IMR-90 (cell line): ENCODE measurements at regions not wholly inside any gene's neighbourhood (a gene's known extent, or its start where the extent isn't known, plus 50 kb on each side); places are given as distances from the start of the nearest gene placed in this dataset.

Experiments used
- ATAC-seq: fragments of 200-7000 bp; cut with Tn5 transposase; 2 replicates; pipeline ENCODE4 v1.9.1; 2020; ENCODE audit warnings: low read depth, mild to moderate bottlenecking, moderate library complexity
- BruUV-seq: library from RNA; stranded (reverse); fragments of 400-500 nt; replicated peaks from 2 replicates; lab custom pipeline; 2021; lab: Mats Ljungman, UMichigan
- CTCF ChIA-PET: fragments of 300-600 bp; formaldehyde crosslinking; extraction: SDS; loops from one replicate; lab custom pipeline; 2021; ENCODE audit warnings: antibody characterized with exemption; lab: Yijun Ruan, JAX
- POLR2A ChIA-PET: fragments of 300-600 bp; sonication (Branson Sonifier 250); formaldehyde crosslinking; loops from one replicate; lab custom pipeline; 2022; ENCODE audit warnings: antibody characterized with exemption; ENCODE audit not compliant: unreplicated experiment; lab: Charles Lee
- DNase-seq: peaks from one replicate; pipeline ENCODE4 v3.0.0; 2013
- H2AFZ ChIP-seq: replicated peaks from 2 replicates; pipeline ENCODE3; 2013; ENCODE audit warnings: low read length, mild to moderate bottlenecking; ENCODE audit not compliant: poor library complexity
- H2AK5ac ChIP-seq: 2 replicates; pipeline ENCODE4 v1.6.1; 2013; ENCODE audit warnings: low read depth, low read length, inconsistent platforms
- H2AK9ac ChIP-seq: replicated peaks from 2 replicates; pipeline ENCODE3; 2013; ENCODE audit warnings: mild to moderate bottlenecking, low read depth, low read length, moderate library complexity; ENCODE audit not compliant: poor library complexity
- H2BK120ac ChIP-seq: 2 replicates; pipeline ENCODE4 v1.6.1; 2013; ENCODE audit warnings: low read depth, low read length, inconsistent platforms
- H2BK15ac ChIP-seq: 3 replicates; pipeline ENCODE4 v1.6.1; 2013; ENCODE audit warnings: low read depth, low read length, inconsistent platforms
- H2BK20ac ChIP-seq: 2 replicates; pipeline ENCODE4 v1.6.1; 2013; ENCODE audit warnings: low read depth, mild to moderate bottlenecking, inconsistent platforms, low read length, moderate library complexity
- H2BK5ac ChIP-seq: 2 replicates; pipeline ENCODE4 v1.6.1; 2013; ENCODE audit warnings: mild to moderate bottlenecking, low read depth, low read length, inconsistent platforms; ENCODE audit not compliant: poor library complexity, severe bottlenecking
- H3K14ac ChIP-seq: replicated peaks from 2 replicates; pipeline ENCODE4 v1.6.1; 2013; ENCODE audit warnings: low read depth, low read length, inconsistent platforms
- H3K18ac ChIP-seq: 2 replicates; pipeline ENCODE4 v1.6.1; 2013; ENCODE audit warnings: low read depth, low read length, control low read depth
- H3K23ac ChIP-seq: 2 replicates; pipeline ENCODE4 v1.6.1; 2013; ENCODE audit warnings: low read depth, low read length, inconsistent platforms
- H3K27ac ChIP-seq: 2 replicates; pipeline ENCODE4 v1.5.1; 2013; ENCODE audit warnings: mild to moderate bottlenecking, control low read depth, low read length; ENCODE audit not compliant: insufficient read depth
- H3K27me3 ChIP-seq: 2 replicates; pipeline ENCODE4 v1.6.1; 2013; ENCODE audit warnings: low read length; ENCODE audit not compliant: control insufficient read depth, insufficient read depth
- H3K36me3 ChIP-seq: 2 replicates; pipeline ENCODE4 v1.6.1; 2013; ENCODE audit warnings: low read length, mixed read lengths; ENCODE audit not compliant: control insufficient read depth, insufficient read depth
- H3K4ac ChIP-seq: 2 replicates; pipeline ENCODE4 v1.6.1; 2013; ENCODE audit warnings: low read depth, low read length, inconsistent platforms
- H3K4me1 ChIP-seq: 2 replicates; pipeline ENCODE4 v1.6.1; 2013; ENCODE audit warnings: low read length, mixed read lengths; ENCODE audit not compliant: control insufficient read depth, insufficient read depth
- H3K4me2 ChIP-seq: 2 replicates; pipeline ENCODE4 v1.6.1; 2013; ENCODE audit warnings: low read depth, mild to moderate bottlenecking, control low read depth, low read length, moderate library complexity
- H3K4me3 ChIP-seq: 2 replicates; pipeline ENCODE4 v1.5.1; 2013; ENCODE audit warnings: low read depth, mild to moderate bottlenecking, control low read depth, low read length, moderate library complexity; ENCODE audit not compliant: insufficient read depth
- H3K56ac ChIP-seq: 2 replicates; pipeline ENCODE4 v1.6.1; 2013; ENCODE audit warnings: low read length, inconsistent platforms; ENCODE audit not compliant: insufficient read depth; ENCODE audit errors: extremely low read depth
- H3K79me1 ChIP-seq, 2 experiments: 2 replicates each; pipeline ENCODE4 v1.6.1; 2013; ENCODE audit warnings: low read length in 2 of 2, inconsistent platforms in 1 of 2, low read depth in 1 of 2
- H3K9ac ChIP-seq: 2 replicates; pipeline ENCODE4 v1.6.1; 2013; ENCODE audit warnings: low read depth, low read length, control low read depth
- H3K9me1 ChIP-seq: 2 replicates; pipeline ENCODE4 v1.6.1; 2013; ENCODE audit warnings: low read length, inconsistent platforms; ENCODE audit not compliant: insufficient read depth
- H3K9me3 ChIP-seq: 2 replicates; pipeline ENCODE4 v1.6.1; 2013; ENCODE audit warnings: low read length; ENCODE audit not compliant: control insufficient read depth, insufficient read depth
- H4K20me1 ChIP-seq: 2 replicates; pipeline ENCODE4 v1.6.1; 2013; ENCODE audit warnings: low read length, inconsistent platforms; ENCODE audit not compliant: insufficient read depth
- H4K5ac ChIP-seq: 2 replicates; pipeline ENCODE4 v1.6.1; 2013; ENCODE audit warnings: mild to moderate bottlenecking, low read depth, low read length, control low read depth
- H4K8ac ChIP-seq, 2 experiments: 2 replicates each; pipeline ENCODE4 v1.6.1; 2013; ENCODE audit warnings: low read depth in 2 of 2, low read length in 2 of 2, control low read depth in 1 of 2, inconsistent platforms in 1 of 2
- H4K91ac ChIP-seq: 2 replicates; pipeline ENCODE4 v1.6.1; 2013; ENCODE audit warnings: low read depth, low read length, inconsistent platforms; ENCODE audit not compliant: insufficient read depth
- CEBPB ChIP-seq: IDR thresholded peaks from 2 replicates; pipeline ENCODE4 v1.6.1; 2012; ENCODE audit warnings: low read depth, low read length, improper control_type of control experiment
- CHD1 ChIP-seq: IDR thresholded peaks from 2 replicates; pipeline ENCODE4 v1.6.1; 2012; ENCODE audit warnings: low read depth, low read length, improper control_type of control experiment
- CTCF ChIP-seq: conservative IDR thresholded peaks from 2 replicates; pipeline ENCODE4 v1.5.1; 2012; ENCODE audit warnings: mild to moderate bottlenecking, low read depth, low read length, improper control_type of control experiment
- ELK1 ChIP-seq: fragments of 150-350 bp; IDR thresholded peaks from 2 replicates; pipeline ENCODE4 v1.6.1; 2016; ENCODE audit warnings: low read depth, mild to moderate bottlenecking, low read length, moderate library complexity, borderline replicate concordance
- FOS ChIP-seq: fragments of 150-350 bp; IDR thresholded peaks from 2 replicates; pipeline ENCODE4 v1.6.1; 2016; ENCODE audit warnings: low read depth, low read length
- MAFK ChIP-seq: IDR thresholded peaks from 2 replicates; pipeline ENCODE4 v1.6.1; 2012; ENCODE audit warnings: low read depth, low read length, improper control_type of control experiment
- MXI1 ChIP-seq: IDR thresholded peaks from 2 replicates; pipeline ENCODE4 v1.6.1; 2012; ENCODE audit warnings: low read depth, mild to moderate bottlenecking, low read length, moderate library complexity, borderline replicate concordance
- NFE2L2 ChIP-seq: fragments of 150-350 bp; IDR thresholded peaks from 2 replicates; pipeline ENCODE4 v1.6.1; 2016; ENCODE audit warnings: low read depth, mild to moderate bottlenecking, low read length
- POLR2A ChIP-seq: IDR thresholded peaks from 2 replicates; pipeline ENCODE4 v1.6.1; 2012; ENCODE audit warnings: mild to moderate bottlenecking, low read depth, low read length
- RAD21 ChIP-seq: IDR thresholded peaks from 2 replicates; pipeline ENCODE4 v1.6.1; 2012; ENCODE audit warnings: low read length, improper control_type of control experiment
- RCOR1 ChIP-seq: IDR thresholded peaks from 2 replicates; pipeline ENCODE4 v1.6.1; 2012; ENCODE audit warnings: mild to moderate bottlenecking, low read length, improper control_type of control experiment; ENCODE audit not compliant: insufficient replicate concordance
- RFX5 ChIP-seq: IDR thresholded peaks from 2 replicates; pipeline ENCODE4 v1.8.0; 2012; ENCODE audit warnings: low read depth, mild to moderate bottlenecking, low read length, moderate library complexity
- SMC3 ChIP-seq: fragments of 150-350 bp; IDR thresholded peaks from 2 replicates; pipeline ENCODE4 v1.6.1; 2016; ENCODE audit warnings: low read depth, mild to moderate bottlenecking, antibody characterized with exemption, low read length, moderate library complexity
- USF2 ChIP-seq: fragments of 150-350 bp; IDR thresholded peaks from 2 replicates; pipeline ENCODE4 v1.6.1; 2017; ENCODE audit warnings: mild to moderate bottlenecking, antibody characterized with exemption, low read length, low read depth
- WGBS, 2 experiments: methylation state at CpG; one replicate each; pipeline versions ENCODE4 v1.1.5 to v1.1.7; 2013; ENCODE audit warnings: missing lambda C conversion rate in 2 of 2; ENCODE audit not compliant: insufficient read length in 1 of 2; ENCODE audit errors: extremely low coverage in 2 of 2; 5-methylcytosine and 5-hydroxymethylcytosine counted together
- dilution Hi-C: fragments of 300-500 bp; cut with HindIII; formaldehyde crosslinking; loops from one replicate; pipeline ENCODE4 v1.14.3; 2018; ENCODE audit warnings: low sequenced_read_pairs; ENCODE audit not compliant: unreplicated experiment
- in situ Hi-C: fragments of 300-500 bp; cut with MboI; formaldehyde crosslinking; loops from 3 replicates; pipeline ENCODE4 v1.14.3; 2019; ENCODE audit warnings: low sequenced_read_pairs, inconsistent platforms, mixed read lengths
- intact Hi-C: fragments of 100-400 bp; cut with micrococcal nuclease; formaldehyde crosslinking; loops from 2 replicates; pipeline ENCODE4 v1.10.0; 2022

GRCh38 chr4:170323623-170324022, 233.9 kb upstream of the AADAT start:
- no peak overlapping the region for H4K5ac ChIP-seq
- H3K9me1 ChIP-seq, result no peaks in the 10 kb centered on the region
- CTCF ChIA-PET, result no interaction called here
- H3K79me1 ChIP-seq, result no peaks in the 10 kb centered on the region
- H4K8ac ChIP-seq, result no peak overlapping the region
- no peak overlapping the region for H3K18ac ChIP-seq
- no peak for ATAC-seq
- H3K23ac ChIP-seq, result no peak overlapping the region
- no peaks in the 10 kb centered on the region for H4K20me1 ChIP-seq
- DNase-seq, result no peak
- no peaks in the 10 kb centered on the region for H3K4me1 ChIP-seq
- no CpG with 5 or more reads among the region's 2 CpGs for WGBS, 2 experiments
- no peak overlapping the region for H4K91ac ChIP-seq
- dilution Hi-C loops, result no loop called here
- TF ChIP-seq MXI1, result no peak
- TF ChIP-seq MAFK, result no peak
- no peak for TF ChIP-seq RAD21
- TF ChIP-seq SMC3, result no peak
- no peak for TF ChIP-seq NFE2L2
- no peak for TF ChIP-seq POLR2A
- TF ChIP-seq CEBPB, result no peak
- no peak for TF ChIP-seq USF2
- TF ChIP-seq FOS, result no peak
- no peak for TF ChIP-seq RFX5
- TF ChIP-seq CHD1, result no peak
- no peak for TF ChIP-seq CTCF
- TF ChIP-seq RCOR1, result no peak
- no peak for TF ChIP-seq ELK1
- intact Hi-C loops, result no loop called here
- H3K27me3 ChIP-seq, result no peaks in the 10 kb centered on the region
- H2BK5ac ChIP-seq, result no peak overlapping the region
- H2BK15ac ChIP-seq, result no peak overlapping the region
- in situ Hi-C loops, result no loop called here
- no peaks in the 10 kb centered on the region for H3K36me3 ChIP-seq
- no peak overlapping the region for H3K56ac ChIP-seq
- no peak overlapping the region for H3K4me2 ChIP-seq
- POLR2A ChIA-PET, result no interaction called here
- H3K9ac ChIP-seq, result no peak overlapping the region
- no peak overlapping the region for H2AK9ac ChIP-seq
- H2AK5ac ChIP-seq, result no peak overlapping the region
- BruUV-seq, result no TSS peak
- H3K27ac ChIP-seq, result no peak overlapping the region
- H3K14ac ChIP-seq, result no peak overlapping the region
- no peak overlapping the region for H2AFZ ChIP-seq
- no peak overlapping the region for H2BK20ac ChIP-seq
- H3K9me3 ChIP-seq, result peaks cover 2% of the 10 kb centered on the region; the same call in 1 of the 2 replicates
- H3K4me3 ChIP-seq, result no peak overlapping the region
- H3K4ac ChIP-seq, result no peak overlapping the region
- H2BK120ac ChIP-seq, result no peak overlapping the region
